Fibroblast of lung (primary cell): ENCODE measurements at regions not wholly inside any gene's neighbourhood (a gene's known extent, or its start where the extent isn't known, plus 50 kb on each side); places are given as distances from the start of the nearest gene placed in this dataset.
"Not testable (repeated sequence)": the region's sequence is repeated elsewhere in the genome, so short reads cannot be mapped to it uniquely, and the experiment has no call there.

Experiments
- DNase-seq, 2 donors: peaks; one replicate each; pipeline versions ENCODE4 v3.0.0 to v3.0.0-alpha.2; 2010; ENCODE audit warnings: low read depth in 2 of 2
- H2AFZ ChIP-seq: 2 replicates; pipeline ENCODE4 v1.5.1; 2012; ENCODE audit warnings: low read length, control low read depth, inconsistent platforms
- H3K27ac ChIP-seq: 2 replicates; pipeline ENCODE4 v1.5.1; 2011; ENCODE audit warnings: low read length, control low read depth; ENCODE audit not compliant: insufficient read depth
- H3K27me3 ChIP-seq: 2 replicates; pipeline ENCODE4 v1.5.1; 2011; ENCODE audit warnings: mild to moderate bottlenecking, low read length; ENCODE audit not compliant: control insufficient read depth, insufficient read depth
- H3K36me3 ChIP-seq: 2 replicates; pipeline ENCODE4 v1.5.1; 2011; ENCODE audit warnings: low read length; ENCODE audit not compliant: control insufficient read depth, insufficient read depth
- H3K4me1 ChIP-seq: 2 replicates; pipeline ENCODE4 v1.5.1; 2011; ENCODE audit warnings: low read length; ENCODE audit not compliant: control insufficient read depth, insufficient read depth; ENCODE audit errors: extremely low read depth
- H3K4me2 ChIP-seq: 2 replicates; pipeline ENCODE4 v1.5.1; 2011; ENCODE audit warnings: low read length, control low read depth; ENCODE audit not compliant: insufficient read depth; ENCODE audit errors: extremely low read depth
- H3K4me3 ChIP-seq, 4 experiments: fragments of 200-600 bp in 1 of 4; sonication (generic) in 1 of 4; replicated peaks in 1 of 4; 2 replicates each; pipeline ENCODE4 v1.5.1; 2011 to 2016; ENCODE audit warnings: low read length in 4 of 4, low read depth in 3 of 4, mild to moderate bottlenecking in 3 of 4, control low read depth in 2 of 4, inconsistent platforms in 1 of 4, mixed read lengths in 1 of 4; ENCODE audit not compliant: insufficient read depth in 1 of 4; ENCODE audit errors: control extremely low read depth in 1 of 4
- H3K79me2 ChIP-seq: 2 replicates; pipeline ENCODE4 v1.5.1; 2012; ENCODE audit warnings: mild to moderate bottlenecking, low read length, inconsistent platforms; ENCODE audit not compliant: control insufficient read depth, insufficient read depth
- H3K9ac ChIP-seq: 2 replicates; pipeline ENCODE4 v1.5.1; 2011; ENCODE audit warnings: mild to moderate bottlenecking, low read length, control low read depth; ENCODE audit not compliant: insufficient read depth
- H3K9me3 ChIP-seq: 2 replicates; pipeline ENCODE4 v1.5.1; 2012; ENCODE audit warnings: low read depth, low read length; ENCODE audit not compliant: control insufficient read depth, insufficient read depth
- H4K20me1 ChIP-seq: 2 replicates; pipeline ENCODE4 v1.5.1; 2011; ENCODE audit warnings: low read length; ENCODE audit not compliant: control insufficient read depth, insufficient read depth; ENCODE audit errors: extremely low read depth
- EZH2 ChIP-seq: IDR thresholded peaks from 2 replicates; pipeline ENCODE4 v1.5.1; 2012; ENCODE audit warnings: low read length, control low read depth, mild to moderate bottlenecking; ENCODE audit errors: missing control alignments
- TF ChIP-seq, protein P1 (sequence below), 2 donors: IDR thresholded peaks in 1 of 2; conservative IDR thresholded peaks in 1 of 2; 1 replicate in 1 of 2; 2 replicates in 1 of 2; pipeline ENCODE4 v1.5.1; 2011 to 2012; ENCODE audit warnings: low read length in 2 of 2, control low read depth in 1 of 2, inconsistent platforms in 1 of 2, low read depth in 1 of 2, mild to moderate bottlenecking in 1 of 2

DNA sequence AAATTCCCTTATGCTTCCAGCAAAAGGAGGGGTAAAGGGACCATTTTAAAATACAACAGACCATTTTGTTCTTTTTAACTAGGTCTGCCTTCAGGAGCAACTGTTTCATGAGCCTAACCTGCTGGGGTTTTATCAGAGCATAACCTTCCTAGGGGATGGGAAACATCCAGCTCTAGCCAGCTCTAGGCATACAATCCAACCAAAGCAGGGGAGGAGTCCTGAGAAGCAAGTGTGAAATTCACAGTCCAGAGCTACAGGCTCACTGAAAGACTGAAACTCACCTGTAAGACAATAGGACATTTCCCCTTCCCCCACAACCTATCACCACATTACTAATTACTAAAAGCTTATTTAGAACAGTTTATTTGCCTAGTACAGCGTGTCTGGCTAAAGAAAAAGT, 1296.6 kb upstream of the DDX18 start:
- Histone ChIP-seq H3K4me2 (no peak overlapping the region), H3K27me3 (no peaks in the 10 kb centered on the region), H3K27ac (no peak overlapping the region), H3K36me3 (no peaks in the 10 kb centered on the region), H4K20me1 (no peaks in the 10 kb centered on the region), H3K9ac (no peak overlapping the region), H3K4me3 (no peak overlapping the region), H3K79me2 (no peaks in the 10 kb centered on the region), H3K9me3 (no peaks in the 10 kb centered on the region), H2AFZ (no peak overlapping the region), H3K4me1 (no peaks in the 10 kb centered on the region)
- no peak for TF ChIP-seq EZH2
- TF ChIP-seq, protein P1, sequence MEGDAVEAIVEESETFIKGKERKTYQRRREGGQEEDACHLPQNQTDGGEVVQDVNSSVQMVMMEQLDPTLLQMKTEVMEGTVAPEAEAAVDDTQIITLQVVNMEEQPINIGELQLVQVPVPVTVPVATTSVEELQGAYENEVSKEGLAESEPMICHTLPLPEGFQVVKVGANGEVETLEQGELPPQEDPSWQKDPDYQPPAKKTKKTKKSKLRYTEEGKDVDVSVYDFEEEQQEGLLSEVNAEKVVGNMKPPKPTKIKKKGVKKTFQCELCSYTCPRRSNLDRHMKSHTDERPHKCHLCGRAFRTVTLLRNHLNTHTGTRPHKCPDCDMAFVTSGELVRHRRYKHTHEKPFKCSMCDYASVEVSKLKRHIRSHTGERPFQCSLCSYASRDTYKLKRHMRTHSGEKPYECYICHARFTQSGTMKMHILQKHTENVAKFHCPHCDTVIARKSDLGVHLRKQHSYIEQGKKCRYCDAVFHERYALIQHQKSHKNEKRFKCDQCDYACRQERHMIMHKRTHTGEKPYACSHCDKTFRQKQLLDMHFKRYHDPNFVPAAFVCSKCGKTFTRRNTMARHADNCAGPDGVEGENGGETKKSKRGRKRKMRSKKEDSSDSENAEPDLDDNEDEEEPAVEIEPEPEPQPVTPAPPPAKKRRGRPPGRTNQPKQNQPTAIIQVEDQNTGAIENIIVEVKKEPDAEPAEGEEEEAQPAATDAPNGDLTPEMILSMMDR (conservative IDR thresholded peaks at IDR 0.05 in 1 of 2, IDR thresholded peaks at IDR 0.05 in 1 of 2; ENCODE audit: low read depth in 1 of 2, low read length in 2 of 2) = no peak
- DNase-seq = no peak

DNA sequence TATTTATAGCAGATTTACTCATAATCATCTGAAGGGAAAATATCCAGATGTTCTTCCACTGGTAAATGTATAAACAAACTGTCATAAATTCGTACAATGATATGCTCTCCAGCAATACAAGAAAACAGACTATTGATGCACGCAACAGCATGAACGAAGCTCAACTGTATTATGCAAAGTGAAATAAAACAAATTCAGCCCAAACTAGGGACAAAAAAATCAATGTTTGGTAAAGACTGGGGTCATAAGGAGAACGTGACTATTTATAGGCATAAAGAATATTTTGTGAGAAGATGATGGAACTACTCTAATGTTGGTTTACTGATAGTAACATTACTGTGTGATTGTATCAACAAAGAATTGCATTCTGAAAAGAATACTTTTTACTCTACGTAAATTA, 1276.7 kb upstream of the DDX18 start:
- H2AFZ ChIP-seq = no peak overlapping the region
- H3K4me3 ChIP-seq = no peak overlapping the region
- H3K36me3 ChIP-seq = no peaks in the 10 kb centered on the region
- H3K79me2 ChIP-seq = no peaks in the 10 kb centered on the region
- no peaks in the 10 kb centered on the region for H3K4me1 ChIP-seq
- TF ChIP-seq, protein P1 (conservative IDR thresholded peaks at IDR 0.05 in 1 of 2, IDR thresholded peaks at IDR 0.05 in 1 of 2; ENCODE audit: low read depth in 1 of 2, low read length in 2 of 2) = no peak
- TF ChIP-seq EZH2 = no peak
- no peaks in the 10 kb centered on the region for H3K9me3 ChIP-seq
- H3K27me3 ChIP-seq = no peaks in the 10 kb centered on the region
- DNase-seq = no peak
- no peak overlapping the region for H3K4me2 ChIP-seq
- H4K20me1 ChIP-seq = no peaks in the 10 kb centered on the region
- H3K9ac ChIP-seq = no peak overlapping the region
- no peak overlapping the region for H3K27ac ChIP-seq

DNA sequence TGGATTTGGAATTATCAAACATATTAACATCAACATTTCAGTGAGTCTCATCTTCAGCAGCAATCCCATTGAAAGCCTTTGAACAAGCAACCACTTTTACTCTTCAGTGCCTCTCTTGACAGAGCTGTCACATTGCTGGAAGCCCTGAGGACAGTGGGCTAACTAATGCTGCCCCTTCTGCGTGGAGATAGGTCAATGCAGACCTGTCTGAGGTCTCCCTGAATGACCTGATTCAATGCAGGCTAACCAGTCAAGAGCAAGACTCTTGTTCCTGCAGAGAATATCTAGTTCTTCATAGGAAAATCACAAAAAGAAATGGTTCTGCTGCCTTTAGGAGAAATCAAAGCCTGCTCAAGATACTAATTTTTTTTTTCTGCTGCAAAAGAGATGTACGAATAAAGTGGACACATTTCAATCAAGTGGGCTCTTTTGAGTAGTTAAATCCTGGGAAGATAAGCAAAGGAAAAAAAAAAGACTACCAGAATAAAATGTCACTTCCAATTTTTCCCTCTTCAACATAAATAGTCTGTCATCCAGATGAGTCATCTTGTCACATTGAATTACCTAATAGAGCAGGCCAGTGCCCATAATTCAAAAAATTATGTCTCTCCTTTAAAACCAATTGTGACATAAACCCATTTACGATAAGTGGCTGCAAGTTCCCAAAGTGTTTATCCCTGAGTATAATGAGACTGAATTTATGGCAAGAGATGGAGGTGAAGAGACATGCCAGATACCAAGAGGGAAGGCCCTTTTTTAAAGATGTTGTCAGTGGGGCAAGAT, 1269.0 kb upstream of the DDX18 start:
- Histone ChIP-seq H3K79me2 (no peaks in the 10 kb centered on the region), H3K4me2 (no peak overlapping the region), H2AFZ (no peak overlapping the region), H3K4me1 (no peaks in the 10 kb centered on the region), H3K4me3 (no peak overlapping the region), H3K27ac (no peak overlapping the region), H3K9ac (no peak overlapping the region), H3K27me3 (no peaks in the 10 kb centered on the region), H3K9me3 (no peaks in the 10 kb centered on the region), H3K36me3 (no peaks in the 10 kb centered on the region), H4K20me1 (no peaks in the 10 kb centered on the region)
- no peak for DNase-seq
- TF ChIP-seq EZH2 = no peak
- TF ChIP-seq, protein P1 (conservative IDR thresholded peaks at IDR 0.05 in 1 of 2, IDR thresholded peaks at IDR 0.05 in 1 of 2; ENCODE audit: low read depth in 1 of 2, low read length in 2 of 2) = no peak

DNA sequence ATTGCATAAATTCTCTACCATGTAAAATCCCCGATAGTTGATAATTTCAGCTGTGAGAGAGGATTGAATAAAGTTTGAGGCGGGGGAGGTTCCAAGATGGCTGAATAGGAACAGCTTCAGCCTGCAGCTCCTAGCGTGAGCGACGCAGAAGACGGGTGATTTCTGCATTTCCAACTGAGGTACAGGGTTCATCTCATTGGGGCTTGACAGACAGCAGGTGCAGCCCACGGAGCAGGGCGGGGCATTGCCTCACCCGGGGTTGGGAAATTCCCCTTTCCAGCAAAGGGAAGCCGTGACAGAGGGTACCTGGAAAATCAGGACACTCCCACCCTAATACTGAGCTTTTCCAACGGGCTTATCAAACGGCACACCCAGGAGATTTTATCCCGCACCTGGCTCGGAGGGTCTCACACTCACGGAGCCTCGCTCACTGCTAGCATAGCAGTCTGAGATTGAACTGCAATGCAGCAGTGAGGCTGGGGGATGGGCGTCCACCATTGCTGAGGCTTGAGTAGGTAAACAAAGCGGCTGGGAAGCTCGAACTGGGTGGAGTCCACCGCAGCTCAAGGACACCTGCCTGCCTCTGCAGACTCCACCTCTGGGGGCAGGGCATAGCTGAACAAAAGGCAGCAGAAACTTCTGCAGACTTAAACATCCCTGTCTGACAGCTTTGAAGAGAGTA, 1261.6 kb upstream of the DDX18 start:
- not testable (repeated sequence) for H3K4me2 ChIP-seq, H3K4me1 ChIP-seq, DNase-seq, H3K9me3 ChIP-seq, H3K36me3 ChIP-seq, H2AFZ ChIP-seq, H3K9ac ChIP-seq, H3K4me3 ChIP-seq, H3K27me3 ChIP-seq, H3K27ac ChIP-seq, H3K79me2 ChIP-seq, H4K20me1 ChIP-seq
